ENCODE measurements at regions not wholly inside any gene's neighbourhood (a gene's known extent, or its start where the extent isn't known, plus 50 kb on each side); places are given as distances from the start of the nearest gene placed in this dataset.

GRCh38 chr13:48857576-48857975, 118.1 kb upstream of the FNDC3A start:
- no peak for DNase-seq (ENCODE audit: extremely low read depth, insufficient read length)
- H3K36me3 ChIP-seq (ENCODE audit: control insufficient read depth, insufficient read depth, low read length), result no peaks in the 10 kb centered on the region
- no peaks in the 10 kb centered on the region for H3K27me3 ChIP-seq (replicated peaks; ENCODE audit: control insufficient read depth, insufficient read depth, low read length)
- no peak for TF ChIP-seq CTCF (IDR thresholded peaks at IDR 0.05; ENCODE audit: insufficient read depth, low read length, poor library complexity, severe bottlenecking)
- H3K4me3 ChIP-seq (replicated peaks; ENCODE audit: low read depth, low read length), result no peak overlapping the region

DNA sequence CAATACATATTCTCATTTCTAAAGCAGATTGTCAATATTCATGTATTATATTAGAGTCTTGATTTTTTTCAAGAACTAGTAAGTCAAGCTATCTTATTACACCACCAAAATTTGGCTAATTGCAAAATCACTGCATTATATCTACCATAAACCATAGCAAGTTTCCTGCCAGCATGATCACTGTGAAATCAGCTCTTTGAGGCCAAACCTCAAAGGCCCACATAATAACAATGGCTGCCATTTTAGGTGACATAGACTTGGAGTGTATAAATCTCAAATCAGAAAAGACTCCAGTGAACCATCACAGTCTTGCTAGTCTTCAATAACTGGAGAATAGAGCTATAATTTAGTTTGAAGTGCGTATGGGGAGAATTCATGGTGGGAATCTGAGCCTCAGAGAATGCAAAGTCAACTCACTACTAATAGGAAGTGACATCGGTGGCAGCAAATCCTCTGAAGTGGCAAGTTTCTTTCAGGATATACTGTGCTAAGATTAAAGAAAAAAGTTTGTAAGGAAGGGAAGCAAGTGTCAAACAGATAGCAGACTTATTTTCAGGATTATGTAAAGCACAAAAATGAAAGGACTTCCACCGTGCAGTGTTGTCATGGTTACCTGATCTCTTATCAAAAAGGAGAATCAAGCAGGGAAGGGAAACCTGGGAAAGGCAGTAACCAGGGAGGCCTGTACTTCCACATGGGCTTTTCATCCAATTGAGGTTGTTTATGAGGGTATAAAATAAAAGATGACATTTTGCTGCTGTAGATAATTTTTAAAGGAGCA, 117.4 kb upstream of the FNDC3A start:
- no peak for TF ChIP-seq CTCF (IDR thresholded peaks at IDR 0.05; ENCODE audit: insufficient read depth, low read length, poor library complexity, severe bottlenecking)
- Histone ChIP-seq H3K36me3 (ENCODE audit: control insufficient read depth, insufficient read depth, low read length) (no peaks in the 10 kb centered on the region), H3K4me3 (replicated peaks; ENCODE audit: low read depth, low read length) (no peak overlapping the region), H3K27me3 (replicated peaks; ENCODE audit: control insufficient read depth, insufficient read depth, low read length) (no peaks in the 10 kb centered on the region)
- DNase-seq (ENCODE audit: extremely low read depth, insufficient read length), result no peak

DNA sequence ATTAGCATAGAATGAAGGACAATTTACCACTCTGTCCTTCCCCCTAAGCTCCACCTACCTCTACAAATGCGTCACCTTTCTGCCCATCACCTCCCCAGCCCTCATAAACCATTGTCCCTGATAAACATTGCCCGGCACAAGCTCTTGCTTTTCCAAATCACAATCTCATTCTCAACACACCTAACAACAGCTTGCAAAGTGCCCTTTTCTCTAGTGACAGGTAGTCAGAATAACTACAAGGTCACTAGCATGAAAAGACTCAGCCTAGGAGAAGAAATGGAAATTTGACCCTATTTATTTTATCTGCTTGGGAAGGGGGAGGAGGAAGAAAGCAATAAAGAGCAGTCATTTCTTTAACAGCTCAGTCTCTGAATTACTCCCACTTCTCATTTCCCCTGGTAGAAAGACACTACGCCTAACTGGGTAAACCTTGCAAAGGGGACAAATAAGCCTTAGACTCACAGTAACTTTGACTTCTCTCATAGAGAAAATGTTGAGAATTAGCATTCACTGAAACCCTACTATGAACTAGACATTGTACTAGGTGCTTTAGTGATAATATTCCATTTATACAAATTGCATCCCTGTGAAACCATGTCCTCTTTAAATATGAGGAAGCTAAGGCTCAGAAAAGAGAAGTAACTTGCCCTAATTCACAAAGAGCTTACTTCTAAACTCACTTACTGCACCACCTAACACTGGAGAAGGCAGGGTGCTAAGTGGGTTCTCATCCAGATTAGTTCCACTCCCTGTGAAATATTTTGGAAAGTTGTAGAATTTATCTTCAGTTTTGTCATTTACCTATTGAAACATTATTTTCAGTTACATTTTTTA, 116.2 kb upstream of the FNDC3A start:
- no peak overlapping the region for H3K4me3 ChIP-seq (replicated peaks; ENCODE audit: low read depth, low read length)
- no peaks in the 10 kb centered on the region; the same call in 1 of the 2 replicates for H3K27me3 ChIP-seq (replicated peaks; ENCODE audit: control insufficient read depth, insufficient read depth, low read length)
- H3K36me3 ChIP-seq (ENCODE audit: control insufficient read depth, insufficient read depth, low read length), result no peaks in the 10 kb centered on the region
- TF ChIP-seq CTCF (IDR thresholded peaks at IDR 0.05; ENCODE audit: insufficient read depth, low read length, poor library complexity, severe bottlenecking), result no peak
- no peak for DNase-seq (ENCODE audit: extremely low read depth, insufficient read length)

GRCh38 chr13:48860364-48860763, 115.3 kb upstream of the FNDC3A start:
- no peak overlapping the region for H3K4me3 ChIP-seq (replicated peaks; ENCODE audit: low read depth, low read length)
- DNase-seq (ENCODE audit: extremely low read depth, insufficient read length), result no peak
- no peak for TF ChIP-seq CTCF (IDR thresholded peaks at IDR 0.05; ENCODE audit: insufficient read depth, low read length, poor library complexity, severe bottlenecking)
- no peaks in the 10 kb centered on the region; the same call in 1 of the 2 replicates for H3K27me3 ChIP-seq (replicated peaks; ENCODE audit: control insufficient read depth, insufficient read depth, low read length)
- H3K36me3 ChIP-seq (ENCODE audit: control insufficient read depth, insufficient read depth, low read length), result no peaks in the 10 kb centered on the region

- no peaks in the 10 kb centered on the region; the same call in 1 of the 2 replicates for H3K27me3 ChIP-seq (replicated peaks; ENCODE audit: control insufficient read depth, insufficient read depth, low read length)
- H3K4me3 ChIP-seq (replicated peaks; ENCODE audit: low read depth, low read length), result no peak overlapping the region
- TF ChIP-seq CTCF (IDR thresholded peaks at IDR 0.05; ENCODE audit: insufficient read depth, low read length, poor library complexity, severe bottlenecking), result no peak
- H3K36me3 ChIP-seq (ENCODE audit: control insufficient read depth, insufficient read depth, low read length), result no peaks in the 10 kb centered on the region
- DNase-seq (ENCODE audit: extremely low read depth, insufficient read length), result no peak
Measured at GRCh38 chr13:48862572-48862971, 113.1 kb upstream of the FNDC3A start.
